ENCODE measurements at regions not wholly inside any gene's neighbourhood (a gene's known extent, or its start where the extent isn't known, plus 50 kb on each side); places are given as distances from the start of the nearest gene placed in this dataset.

DNA sequence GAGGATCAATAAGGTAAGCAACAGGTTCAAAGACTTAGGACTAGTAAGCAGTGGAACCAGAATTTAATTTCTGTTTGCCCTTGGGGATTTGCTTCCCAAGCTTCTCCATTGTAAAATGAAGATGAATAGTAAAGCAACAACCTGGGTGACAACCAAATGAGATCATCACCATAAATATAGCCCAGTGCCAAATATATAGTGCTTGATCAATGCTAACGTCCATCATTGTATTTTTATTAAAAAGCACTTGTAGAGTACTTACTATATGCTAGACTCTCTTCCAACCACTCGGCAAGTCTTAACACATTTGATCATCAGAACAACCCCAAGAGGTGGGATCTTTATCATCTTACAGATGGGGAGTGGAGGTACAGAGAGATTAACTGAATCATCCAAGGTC, 51.5 kb upstream of the NMNAT3 start:
- Mint-ChIP-seq H3K4me3 (no peak overlapping the region), H3K27me3 (no peaks in the 10 kb centered on the region), H3K4me1 (no peaks in the 10 kb centered on the region), H3K27ac (no peak overlapping the region), H3K9me3 (no peaks in the 10 kb centered on the region), H3K36me3 (no peaks in the 10 kb centered on the region)
- DNase-seq = no peak
- CTCF ChIA-PET = no interaction called here

DNA sequence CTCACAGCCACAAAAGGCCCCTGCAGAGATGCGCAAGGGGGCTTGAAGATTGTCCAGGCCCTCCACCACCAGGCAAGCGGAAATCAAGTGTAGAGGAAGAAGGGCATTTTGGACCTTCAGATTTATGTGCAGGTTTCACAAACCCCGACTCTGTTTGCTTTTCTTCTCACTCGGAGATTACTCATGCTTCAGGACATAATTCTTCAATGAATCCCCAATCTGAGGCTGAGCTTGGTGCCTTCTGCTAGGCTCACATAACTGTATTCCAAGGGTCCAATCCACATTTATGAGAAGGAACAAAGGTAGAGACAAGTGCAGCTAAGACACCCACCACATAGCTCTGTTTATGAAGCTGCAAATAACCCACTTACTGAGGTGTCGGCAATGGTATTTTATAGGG, 50.6 kb upstream of the NMNAT3 start:
- CTCF ChIA-PET = no interaction called here
- no peak overlapping the region for H3K4me3 Mint-ChIP-seq
- no peaks in the 10 kb centered on the region for H3K36me3 Mint-ChIP-seq
- no peaks in the 10 kb centered on the region for H3K4me1 Mint-ChIP-seq
- H3K27ac Mint-ChIP-seq = no peak overlapping the region
- no peak for DNase-seq
- no peaks in the 10 kb centered on the region for H3K27me3 Mint-ChIP-seq
- no peaks in the 10 kb centered on the region for H3K9me3 Mint-ChIP-seq
